HG03442 (cell line): ENCODE measurements at regions not wholly inside any gene's neighbourhood (a gene's known extent, or its start where the extent isn't known, plus 50 kb on each side); places are given as distances from the start of the nearest gene placed in this dataset.

Source experiments
- ATAC-seq: cut with Tn5 transposase; IDR thresholded peaks from one replicate; pipeline ENCODE4 v1.9.1; 2021; ENCODE audit warnings: mild to moderate bottlenecking, moderate library complexity; ENCODE audit not compliant: unreplicated experiment

DNA sequence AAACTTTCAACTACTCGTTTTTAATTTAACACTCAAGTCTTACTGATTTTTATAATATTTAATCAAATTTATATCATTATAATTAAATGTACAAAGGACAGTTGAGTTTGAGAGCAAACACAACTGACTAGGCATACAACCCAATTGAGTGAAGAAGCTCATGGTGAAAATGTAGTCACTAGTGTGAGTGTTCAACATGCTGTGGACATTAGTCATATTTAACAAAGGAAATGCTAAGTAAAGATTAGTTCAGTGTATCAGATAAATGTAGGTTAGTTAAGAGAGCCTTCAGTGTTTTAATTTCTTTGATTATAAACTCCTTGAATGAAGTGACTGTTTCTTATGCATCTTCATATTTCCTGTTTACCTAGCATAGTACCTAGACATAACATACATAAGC, 444.2 kb upstream of the GOLIM4 start:
- no peak for ATAC-seq

DNA sequence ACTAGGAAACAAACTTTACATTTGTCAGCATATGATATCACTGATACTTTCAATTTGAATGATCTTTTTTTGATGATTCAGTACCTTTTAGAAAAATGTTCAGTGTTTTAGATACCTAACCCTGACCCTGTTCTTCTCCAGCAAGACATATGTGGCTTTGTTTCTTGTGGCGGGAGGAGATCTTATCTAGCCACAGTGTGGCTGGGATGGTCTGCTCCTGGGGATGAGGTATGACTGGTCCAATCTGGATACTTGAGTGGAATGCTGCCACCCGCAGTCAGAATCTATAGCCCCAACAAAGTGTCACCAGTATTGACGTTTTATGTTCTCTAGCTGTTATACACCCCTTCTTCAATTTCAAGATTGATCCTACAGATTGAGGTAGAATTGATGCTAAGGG, 439.0 kb upstream of the GOLIM4 start:
- no peak for ATAC-seq

DNA sequence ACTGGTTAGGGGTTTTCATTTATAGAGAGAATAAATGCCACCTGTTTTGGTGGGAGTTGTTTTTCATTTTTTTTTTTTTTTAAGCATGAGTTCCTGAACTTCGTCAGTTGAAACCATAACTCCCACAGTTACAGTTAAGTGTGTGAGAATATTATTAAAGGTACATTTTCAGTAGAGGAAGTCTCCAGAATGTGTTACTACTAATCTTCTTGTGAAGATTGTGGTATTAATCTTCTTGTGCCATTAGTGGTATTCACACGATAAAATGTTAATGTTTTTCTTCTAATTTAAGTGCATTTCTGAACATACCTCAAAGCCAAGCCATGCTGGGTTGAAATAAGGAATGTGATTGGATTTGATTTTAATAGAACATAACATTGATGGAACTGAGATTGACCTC, 437.9 kb upstream of the GOLIM4 start:
- no peak for ATAC-seq

DNA sequence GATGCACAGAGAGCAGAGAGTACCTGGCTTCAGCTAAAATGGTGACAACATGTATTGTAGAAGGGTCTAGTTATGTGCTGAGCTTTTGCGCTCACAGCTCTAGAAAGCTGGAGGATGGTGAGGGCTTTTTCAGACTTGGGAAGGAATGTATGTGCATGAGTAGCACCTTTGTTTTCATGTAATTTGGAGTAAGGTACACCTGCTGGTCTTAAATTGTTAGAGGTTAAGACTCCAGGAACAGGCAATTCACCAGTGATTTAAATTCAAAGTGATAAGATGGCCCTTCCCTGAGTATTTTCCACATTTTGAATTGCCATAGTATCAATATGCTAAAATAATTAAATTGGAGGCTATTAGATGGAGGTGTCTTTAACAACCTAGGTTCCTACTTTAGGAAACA, 436.4 kb upstream of the GOLIM4 start:
- ATAC-seq: no peak

DNA sequence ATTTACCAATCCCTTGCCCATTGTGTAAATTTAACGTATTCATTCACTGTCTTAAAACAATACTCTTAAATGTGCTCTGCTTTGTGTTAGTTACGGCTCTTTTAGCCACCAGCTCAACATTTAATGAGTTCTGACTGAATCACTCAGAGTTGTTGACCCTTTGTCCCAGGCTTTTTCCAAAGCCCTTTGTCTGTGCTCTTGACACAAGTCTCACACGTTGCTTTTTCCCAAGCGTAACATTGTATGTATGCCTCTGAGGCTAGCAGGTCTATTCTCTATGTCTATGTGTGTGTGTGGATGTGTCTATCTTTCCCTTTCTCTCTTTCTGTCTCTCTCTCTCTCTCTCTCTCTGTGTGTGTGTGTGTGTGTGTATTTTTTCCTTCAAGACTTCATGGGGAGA, 435.4 kb upstream of the GOLIM4 start:
- no peak for ATAC-seq

DNA sequence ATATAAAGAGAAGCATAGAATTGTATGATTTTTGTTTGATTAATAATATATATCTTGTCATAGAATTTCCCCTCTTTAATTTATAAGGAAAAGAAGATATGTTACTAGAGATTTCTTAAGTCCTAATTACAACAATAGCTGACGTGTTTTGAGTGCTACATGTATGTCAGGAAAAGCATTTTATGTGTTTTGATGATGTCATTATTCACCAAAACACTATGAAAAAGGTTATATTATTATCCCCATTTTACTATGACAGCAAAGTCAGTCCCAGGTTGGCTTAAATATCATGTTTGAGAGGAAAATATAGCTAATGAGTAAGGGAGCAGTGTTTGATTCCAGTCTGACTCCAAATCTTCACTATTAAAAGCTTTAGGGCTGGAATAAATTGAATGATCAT, 428.4 kb upstream of the GOLIM4 start:
- no peak for ATAC-seq

DNA sequence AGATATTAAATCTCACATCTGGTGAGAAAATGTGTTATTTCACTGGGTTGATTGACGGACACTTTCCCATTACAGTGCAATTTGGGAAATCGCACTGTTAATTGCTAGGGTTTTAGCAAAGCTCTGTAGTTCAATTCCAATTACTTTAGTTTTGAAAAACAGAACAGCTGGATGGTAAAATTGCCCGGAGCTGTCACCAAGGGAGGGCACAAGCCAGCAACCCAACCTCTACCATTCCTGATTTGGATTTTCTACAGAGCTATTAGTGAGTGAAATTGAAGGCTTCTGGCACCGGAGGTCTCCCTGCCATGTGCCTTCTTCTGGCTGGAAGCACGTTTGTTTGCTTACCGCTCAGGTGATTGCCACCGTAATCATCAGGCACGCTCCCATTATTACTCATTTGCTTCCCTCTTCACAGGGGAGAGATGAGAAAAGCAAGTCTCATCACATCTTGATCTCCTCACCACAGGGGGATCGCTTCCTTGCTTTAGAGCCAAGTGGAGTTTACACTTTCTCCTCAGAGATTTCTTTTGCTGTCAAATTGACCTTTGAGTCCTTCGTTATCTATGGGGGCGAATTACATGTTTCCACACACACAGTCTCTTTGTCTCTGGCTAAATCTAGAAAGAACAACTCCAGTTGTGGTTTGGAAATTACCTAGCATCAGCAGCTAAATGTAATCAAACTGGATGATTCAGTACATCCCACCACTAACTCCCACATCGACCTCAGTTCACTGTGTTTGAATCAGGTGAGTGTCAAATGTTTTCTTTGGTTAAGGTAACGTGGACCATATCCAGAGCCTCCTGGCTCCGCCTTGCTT, 421.7 kb upstream of the GOLIM4 start:
- peak; percentile 67 for ATAC-seq

DNA sequence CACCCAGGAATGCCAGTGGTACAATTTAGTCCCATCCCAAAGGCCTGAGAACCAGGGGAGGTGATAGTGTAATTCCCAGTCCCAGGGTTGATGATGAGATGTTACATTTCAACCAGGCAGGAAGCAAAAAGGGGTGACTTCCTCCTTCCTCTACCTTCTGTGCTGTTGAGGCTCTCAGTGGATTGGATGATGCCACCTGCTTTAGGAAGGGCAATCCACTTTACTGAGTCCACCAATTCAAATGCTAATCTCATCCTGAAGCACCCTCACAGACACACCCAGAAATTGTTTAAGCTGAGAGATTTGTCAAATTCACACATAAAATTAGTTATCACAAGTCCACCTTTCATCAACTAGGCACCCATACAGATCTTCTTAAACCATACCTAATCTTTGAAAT, 418.5 kb upstream of the GOLIM4 start:
- ATAC-seq: no peak

DNA sequence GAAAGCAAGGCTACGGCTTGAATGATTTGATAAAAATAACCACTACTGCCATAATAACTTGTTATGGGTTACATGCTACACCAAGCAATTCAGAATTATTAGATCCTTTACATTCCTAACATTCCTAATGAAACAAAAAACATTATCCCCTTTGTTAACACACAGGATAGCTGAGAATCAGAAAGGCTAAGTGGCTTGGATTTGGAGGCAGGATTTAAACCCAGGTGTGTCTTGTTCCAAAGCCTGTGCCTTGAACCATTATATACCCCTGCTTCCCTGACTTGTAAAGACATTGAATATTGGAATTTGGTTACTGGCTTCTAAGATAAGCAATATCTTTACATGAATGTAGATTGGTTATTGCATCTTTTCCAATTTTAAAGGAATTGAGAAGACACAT, 417.1 kb upstream of the GOLIM4 start:
- ATAC-seq: no peak

DNA sequence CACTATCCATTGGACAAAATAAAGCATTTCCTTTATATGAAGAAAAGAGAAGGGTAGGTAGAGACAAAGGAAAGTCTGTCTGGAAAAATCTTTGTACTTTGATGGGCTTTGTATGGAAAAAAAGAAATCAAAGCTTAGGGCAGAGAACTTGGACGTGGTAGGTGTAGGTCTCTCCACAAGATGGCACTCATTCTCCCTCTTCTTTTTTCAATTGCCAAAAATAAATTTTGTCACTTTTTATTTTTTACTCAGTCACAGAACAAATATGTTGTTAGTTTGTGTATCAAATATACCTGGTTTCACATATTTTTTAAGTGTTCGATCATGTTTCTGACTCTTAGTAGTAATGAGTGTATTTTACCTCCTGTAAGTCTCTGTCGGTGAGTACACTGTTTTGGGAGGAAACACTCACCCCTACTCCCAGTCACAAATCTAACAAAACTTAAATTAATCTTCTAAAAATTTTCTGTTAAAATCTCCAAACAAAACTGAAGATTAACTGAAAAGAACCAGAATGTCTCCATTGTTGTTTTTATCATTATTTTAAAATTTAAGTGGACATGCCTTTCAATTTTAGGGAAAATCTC, 415.8 kb upstream of the GOLIM4 start:
- no peak for ATAC-seq

DNA sequence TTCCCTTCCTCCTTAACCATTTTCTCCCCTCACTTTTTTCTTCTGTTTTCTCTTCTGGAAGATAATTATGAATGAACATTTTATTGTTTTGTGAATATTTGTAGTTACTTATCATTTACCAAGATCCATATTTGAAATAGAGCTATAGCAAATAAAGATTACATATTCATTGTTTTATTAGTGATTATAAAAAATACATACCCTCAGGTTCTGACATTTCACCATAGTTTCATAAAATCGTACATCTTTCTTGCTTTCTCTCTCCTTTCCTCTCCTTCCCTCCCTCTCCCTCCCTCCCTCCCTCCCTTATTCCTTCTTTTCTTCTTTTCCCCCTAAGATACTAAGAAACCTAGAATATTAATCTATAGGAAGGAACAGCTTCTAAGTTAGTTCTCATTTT, 410.9 kb upstream of the GOLIM4 start:
- ATAC-seq: no peak

DNA sequence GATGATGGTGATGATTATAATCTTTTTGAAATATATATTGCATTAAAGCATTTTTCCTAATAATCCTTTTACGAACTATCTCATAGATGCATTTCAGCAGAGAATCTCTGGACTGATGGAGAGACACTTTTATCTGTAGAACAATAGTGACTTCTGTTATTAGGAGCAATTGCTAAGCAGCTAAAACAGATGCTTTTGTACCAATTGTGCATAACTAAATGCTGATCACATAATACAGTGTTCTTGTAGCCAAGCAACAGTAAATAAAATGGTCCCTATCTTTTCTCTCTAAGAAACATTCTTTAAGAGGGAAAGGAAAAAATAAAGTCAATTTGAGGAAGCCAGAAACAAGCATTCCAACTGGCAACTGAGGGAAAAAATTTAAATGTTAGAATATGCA, 405.8 kb upstream of the GOLIM4 start:
- ATAC-seq: no peak

DNA sequence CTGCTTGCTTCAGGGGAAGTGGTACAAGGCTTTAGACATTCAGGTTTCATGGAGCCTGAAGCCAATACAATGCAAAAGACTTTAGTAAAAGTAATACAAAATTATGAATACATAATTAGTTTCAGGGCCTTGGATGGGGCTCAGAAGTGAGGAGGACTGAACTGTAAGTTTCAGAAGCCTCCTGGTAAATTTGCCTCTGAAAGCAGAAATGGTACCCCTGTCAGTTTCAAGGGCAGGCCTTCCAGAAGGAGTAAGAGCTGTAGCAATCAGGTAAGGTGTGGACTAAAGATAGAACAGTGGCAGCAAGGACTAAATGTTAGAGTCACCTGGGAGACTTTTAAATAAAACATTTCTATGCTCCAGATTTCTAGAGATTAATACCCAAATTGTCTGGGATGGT, 402.5 kb upstream of the GOLIM4 start:
- ATAC-seq: no peak

DNA sequence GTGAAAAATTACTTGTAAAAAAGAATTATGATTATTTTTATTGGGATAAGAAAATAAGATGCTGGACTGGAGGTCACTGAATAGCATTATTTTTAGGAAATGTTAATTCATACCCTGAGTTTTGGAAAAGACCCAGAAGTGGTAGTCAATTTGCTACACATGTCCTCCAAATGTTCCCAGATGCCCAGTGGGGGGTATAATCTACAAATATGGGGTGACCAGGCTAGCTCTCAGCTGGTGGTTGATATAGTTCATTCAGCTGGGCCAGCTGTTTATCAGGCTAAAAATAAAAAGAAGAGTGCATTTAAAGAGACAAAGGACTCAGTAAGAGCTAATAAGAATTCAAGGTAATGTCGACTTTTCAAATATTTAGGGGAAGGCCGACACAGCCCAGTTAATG, 402.0 kb upstream of the GOLIM4 start:
- no peak for ATAC-seq

DNA sequence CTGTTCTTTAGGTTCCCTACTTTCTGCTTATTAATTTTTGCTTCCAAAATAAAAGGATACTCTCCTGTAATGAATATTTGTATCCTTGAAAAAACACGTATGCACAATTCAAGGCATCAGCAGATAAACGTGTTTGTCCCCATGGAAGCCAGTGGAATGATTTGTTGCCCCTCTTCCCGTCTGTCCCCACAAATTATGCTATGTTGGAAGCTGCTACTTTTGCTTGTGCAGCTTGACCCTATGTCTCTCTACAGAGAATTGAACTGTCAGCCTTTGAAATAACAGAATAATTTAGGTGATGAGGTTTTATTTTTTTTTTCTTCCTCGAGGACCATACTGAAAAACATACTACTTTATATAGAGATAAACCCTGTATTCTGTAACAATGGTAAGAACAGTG, 401.5 kb upstream of the GOLIM4 start:
- no peak for ATAC-seq

DNA sequence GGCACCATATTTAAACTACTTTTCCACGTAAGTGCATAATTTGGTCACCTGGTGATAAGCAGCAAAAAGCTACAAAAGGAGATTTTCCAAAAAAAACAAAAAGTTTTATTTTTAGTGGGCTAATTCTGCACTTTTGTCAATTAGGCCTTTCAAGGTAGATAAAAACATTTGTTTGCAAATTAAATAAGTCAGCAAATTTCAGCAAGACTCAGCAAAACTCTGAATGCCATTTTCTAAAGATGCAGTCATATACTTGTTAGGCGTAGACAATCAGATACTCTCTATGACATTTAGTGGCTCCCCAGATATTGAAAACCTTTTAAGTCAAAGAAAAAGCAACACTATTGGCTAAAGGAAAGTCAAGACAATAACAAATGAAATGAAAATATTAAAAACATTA, 400.2 kb upstream of the GOLIM4 start:
- ATAC-seq: no peak

DNA sequence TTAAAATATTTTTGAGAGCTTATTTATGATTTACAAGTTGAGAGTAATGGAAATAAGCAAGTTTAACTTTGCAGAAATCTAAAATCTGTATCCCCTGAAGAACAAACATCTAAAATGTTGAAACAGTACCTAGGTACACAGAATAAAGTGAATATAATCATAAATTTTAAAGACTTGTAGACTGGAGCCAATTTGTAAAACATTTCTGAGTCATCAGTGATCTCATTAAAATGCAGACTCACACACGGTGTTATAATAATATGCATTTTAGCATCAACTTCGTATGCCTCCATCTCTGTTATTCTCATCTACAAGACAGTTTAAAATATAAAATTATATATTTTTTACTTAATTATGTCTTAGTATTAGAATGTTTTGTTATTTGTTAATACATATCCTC, 399.5 kb upstream of the GOLIM4 start:
- no peak for ATAC-seq

DNA sequence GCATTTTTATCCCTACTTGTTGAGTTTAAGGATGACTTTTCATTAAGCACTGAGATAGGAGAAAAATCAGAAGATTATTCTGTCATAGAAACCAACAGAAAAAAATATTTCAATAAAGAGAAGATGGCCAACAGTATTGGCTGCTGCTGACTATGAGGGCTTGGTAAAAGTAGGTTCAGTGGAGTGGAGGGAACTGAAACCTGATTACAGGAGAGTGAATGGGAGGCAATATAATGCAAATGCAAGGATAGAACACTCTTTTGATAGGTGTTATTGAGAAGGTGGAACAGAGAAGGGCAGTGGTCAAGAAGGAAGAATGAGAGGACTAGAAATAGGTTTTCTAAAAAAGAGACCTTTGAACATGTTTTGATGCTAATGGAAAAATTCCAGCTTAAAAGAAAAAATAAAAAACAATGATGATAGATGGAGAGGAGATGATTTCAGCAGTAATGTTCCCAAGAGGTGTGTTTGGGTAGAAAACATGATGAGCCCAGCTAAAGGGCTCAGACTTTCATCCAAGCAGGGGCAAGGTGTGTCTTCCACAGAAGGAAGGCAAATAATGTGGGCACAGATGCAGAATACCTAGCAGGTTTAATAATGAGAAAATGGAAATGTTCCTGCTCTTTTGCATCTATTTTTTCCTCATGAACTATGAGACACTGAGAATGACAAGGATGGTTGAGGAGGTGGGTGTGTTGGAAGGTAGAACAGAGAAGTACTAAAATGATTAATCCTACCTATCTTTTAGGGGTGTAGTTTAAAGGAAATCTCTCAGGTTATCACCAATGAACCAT, 397.9 kb upstream of the GOLIM4 start:
- ATAC-seq: no peak

DNA sequence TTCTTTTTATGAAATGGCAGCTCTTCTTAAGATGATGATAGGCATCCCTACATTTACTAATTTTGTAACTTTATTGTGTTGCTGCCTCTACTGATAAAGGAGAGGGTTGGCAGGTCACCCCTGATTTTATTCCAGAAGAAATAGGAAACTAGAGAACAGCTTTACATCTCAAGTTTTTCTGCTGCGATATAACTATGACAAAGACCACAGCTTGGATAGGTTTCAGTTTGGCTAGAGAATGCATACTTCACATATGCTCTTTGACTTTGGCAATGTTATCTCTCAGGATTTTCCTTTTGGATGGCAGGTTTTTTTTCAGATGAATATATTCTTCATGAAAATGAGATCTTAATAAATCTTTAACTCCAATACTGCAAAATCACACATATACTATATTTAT, 395.3 kb upstream of the GOLIM4 start:
- no peak for ATAC-seq

DNA sequence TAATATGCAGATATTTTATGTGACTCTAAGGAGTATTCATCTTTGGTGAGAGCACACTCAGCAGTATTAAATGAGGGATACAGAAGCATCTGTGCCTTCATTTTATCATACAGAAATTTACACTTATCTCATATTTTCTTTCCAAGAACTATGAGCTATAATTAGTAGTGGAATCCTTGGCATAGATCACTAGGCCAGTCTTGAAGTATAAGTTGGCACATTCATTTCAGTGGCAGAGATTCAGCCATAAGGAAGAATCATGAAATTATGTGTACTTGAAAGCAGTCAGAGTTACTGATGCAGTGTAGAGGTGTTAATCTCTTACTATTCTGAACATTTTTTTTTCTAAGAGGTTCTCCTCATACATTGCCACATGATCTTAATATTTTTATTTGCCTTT, 393.6 kb upstream of the GOLIM4 start:
- ATAC-seq: no peak

DNA sequence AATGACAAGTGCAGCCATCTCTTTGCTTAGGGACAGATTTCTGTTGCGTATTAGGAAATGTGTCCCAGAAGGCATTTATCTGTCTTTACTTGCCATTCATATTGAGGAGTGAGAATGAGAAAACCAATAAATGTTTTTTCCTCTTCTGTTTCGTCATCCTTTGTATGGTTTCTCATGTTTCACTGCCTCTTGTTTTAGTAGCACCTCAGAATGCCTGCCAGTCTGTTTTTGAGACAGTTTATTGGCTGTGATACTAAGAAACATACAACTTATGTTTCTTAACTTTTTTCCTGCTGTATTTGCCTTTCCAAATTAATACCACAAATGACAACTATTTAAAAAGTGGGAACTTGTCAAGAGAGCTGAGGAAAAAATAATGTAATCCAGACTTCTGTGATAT, 390.2 kb upstream of the GOLIM4 start:
- ATAC-seq: no peak

DNA sequence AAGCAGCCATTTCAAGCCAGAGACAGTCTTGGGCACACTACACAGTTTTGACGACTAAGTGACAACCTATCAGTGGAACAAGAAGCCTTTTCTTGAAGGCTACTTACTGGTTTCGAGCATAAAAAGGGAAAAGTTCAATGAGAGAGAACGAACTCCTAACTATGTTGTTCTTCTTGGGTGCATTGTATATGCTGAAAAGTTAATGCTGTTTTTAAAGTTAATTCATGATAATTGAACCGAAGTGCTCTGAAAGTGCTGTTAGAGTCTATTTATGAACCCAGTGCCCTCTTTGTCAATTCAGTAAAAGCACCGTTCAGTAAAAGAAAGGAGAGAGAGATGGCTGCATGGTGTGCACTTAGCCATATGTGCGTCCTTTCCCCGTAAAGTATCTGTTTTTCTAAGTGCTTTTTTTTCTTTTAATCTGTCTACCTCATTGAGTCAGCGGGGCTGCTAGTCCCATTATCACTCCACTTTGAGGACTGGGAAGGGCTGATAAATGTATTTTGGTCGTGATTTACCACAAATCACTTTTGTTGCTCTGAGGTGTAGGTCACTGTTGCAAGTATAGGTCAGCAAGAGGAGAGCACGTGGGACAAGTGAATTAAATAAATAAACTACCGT, 380.7 kb upstream of the GOLIM4 start:
- no peak for ATAC-seq
